Ramos (cell line): ENCODE measurements at regions not wholly inside any gene's neighbourhood (a gene's known extent, or its start where the extent isn't known, plus 50 kb on each side); places are given as distances from the start of the nearest gene placed in this dataset.
"Not testable (repeated sequence)": the region's sequence is repeated elsewhere in the genome, so short reads cannot be mapped to it uniquely, and the experiment has no call there.

Experiments used
- in situ Hi-C: fragments of 300-500 bp; cut with MboI; formaldehyde crosslinking; loops from one replicate; pipeline ENCODE4 v1.14.3; 2022; ENCODE audit warnings: low sequenced_read_pairs; ENCODE audit not compliant: unreplicated experiment

- in situ Hi-C loops: no loop called here
Observed at GRCh38 chr18:30852541-30852940, 190.0 kb downstream of the DSC3 start.

GRCh38 chr18:30839056-30839561 is 203.4 kb downstream of the DSC3 start:
- in situ Hi-C loops: not testable (repeated sequence)

- in situ Hi-C loops: no loop called here
Observed at GRCh38 chr18:30828700-30829099, 213.8 kb downstream of the DSC3 start.

GRCh38 chr18:30819619-30820018 is 222.9 kb downstream of the DSC3 start:
- in situ Hi-C loops: loop anchor here (25.0 kb wide), 1 partner anchor 93 kb away; no protein-coding TSS in a partner anchor

GRCh38 chr18:30814446-30814845 is 228.1 kb downstream of the DSC3 start:
- in situ Hi-C loops: loop anchor here (25.0 kb wide), 1 partner anchor 98 kb away; no protein-coding TSS in a partner anchor

- in situ Hi-C loops: loop anchor here (25.0 kb wide), 1 partner anchor 101 kb away; no protein-coding TSS in a partner anchor
Observed at GRCh38 chr18:30811580-30811979, 231.0 kb downstream of the DSC3 start.

- in situ Hi-C loops: loop anchor here (25.0 kb wide), 1 partner anchor 102 kb away; no protein-coding TSS in a partner anchor
Observed at GRCh38 chr18:30810580-30810979, 232.0 kb downstream of the DSC3 start.

GRCh38 chr18:30806823-30807222 is 235.7 kb downstream of the DSC3 start:
- in situ Hi-C loops: loop anchor here (25.0 kb wide), 1 partner anchor 105 kb away; no protein-coding TSS in a partner anchor

GRCh38 chr18:30800800-30801199 is 241.7 kb downstream of the DSC3 start:
- in situ Hi-C loops: loop anchor here (25.0 kb wide), 1 partner anchor 112 kb away; no protein-coding TSS in a partner anchor

GRCh38 chr18:30792051-30792450 is 250.5 kb downstream of the DSC3 start:
- in situ Hi-C loops: no loop called here

- in situ Hi-C loops: not testable (repeated sequence)
Observed at GRCh38 chr18:30788411-30788991, 254.0 kb downstream of the DSC3 start.

- in situ Hi-C loops: no loop called here
Observed at GRCh38 chr18:30787410-30787809, 255.1 kb downstream of the DSC3 start.

- in situ Hi-C loops: no loop called here
Observed at GRCh38 chr18:30781601-30782000, 260.9 kb downstream of the DSC3 start.

GRCh38 chr18:30775629-30776028 is 266.9 kb downstream of the DSC3 start:
- in situ Hi-C loops: no loop called here

- in situ Hi-C loops: not testable (repeated sequence)
Observed at GRCh38 chr18:30772170-30772569, 270.4 kb downstream of the DSC3 start.

- in situ Hi-C loops: no loop called here
Observed at GRCh38 chr18:30766053-30766452, 276.5 kb downstream of the DSC3 start.

GRCh38 chr18:30765247-30765646 is 277.3 kb downstream of the DSC3 start:
- in situ Hi-C loops: no loop called here

GRCh38 chr18:30763902-30764350 is 278.6 kb downstream of the DSC3 start:
- in situ Hi-C loops: no loop called here

GRCh38 chr18:30754846-30755245 is 287.7 kb downstream of the DSC3 start:
- in situ Hi-C loops: no loop called here

- in situ Hi-C loops: no loop called here
Observed at GRCh38 chr18:30748541-30748940, 294.0 kb downstream of the DSC3 start.

GRCh38 chr18:30746224-30746623 is 296.3 kb downstream of the DSC3 start:
- in situ Hi-C loops: no loop called here

GRCh38 chr18:30743033-30743432 is 299.5 kb downstream of the DSC3 start:
- in situ Hi-C loops: no loop called here
